ENCODE measurements at regions not wholly inside any gene's neighbourhood (a gene's known extent, or its start where the extent isn't known, plus 50 kb on each side); places are given as distances from the start of the nearest gene placed in this dataset.

- no peaks in the 10 kb centered on the region for H3K27me3 ChIP-seq
- intact Hi-C loops (cut with DNase I) = no loop called here
- no peaks in the 10 kb centered on the region for H3K36me3 ChIP-seq
- no peaks in the 10 kb centered on the region for H3K9me3 ChIP-seq
- H3K27ac ChIP-seq = no peak overlapping the region
- no peak overlapping the region for H3K4me3 ChIP-seq
- TF ChIP-seq POLR2A (IDR thresholded peaks at IDR 0.05) (no peak), POLR2AphosphoS5 (IDR thresholded peaks at IDR 0.05) (no peak), CTCF (IDR thresholded peaks at IDR 0.05) (no peak), EP300 (IDR thresholded peaks at IDR 0.05) (no peak)
- no peak for DNase-seq
- no peaks in the 10 kb centered on the region for H3K4me1 ChIP-seq
- WGBS, 2 donors = 93 to 94% methylated on average over 5 of the region's 5 CpGs
These were observed 418.8 kb upstream of the NETO1 start for GRCh38 chr18:73286584-73286983.

GRCh38 chr18:73283788-73284187, 416.0 kb upstream of the NETO1 start:
- Histone ChIP-seq H3K4me3 (no peak overlapping the region), H3K36me3 (no peaks in the 10 kb centered on the region)
- intact Hi-C loops (cut with DNase I) = no loop called here

GRCh38 chr18:73283032-73283431, 415.2 kb upstream of the NETO1 start:
- H3K4me3 ChIP-seq = no peak overlapping the region
- no peak for DNase-seq
- TF ChIP-seq POLR2A (IDR thresholded peaks at IDR 0.05) = no peak
- no peak for TF ChIP-seq POLR2AphosphoS5 (IDR thresholded peaks at IDR 0.05)
- no peak for TF ChIP-seq EP300 (IDR thresholded peaks at IDR 0.05)
- no peak for TF ChIP-seq CTCF (IDR thresholded peaks at IDR 0.05)
- WGBS, 2 donors = 86 to 90% methylated on average over 2 of the region's 2 CpGs
- H3K27ac ChIP-seq = no peak overlapping the region
- no peaks in the 10 kb centered on the region for H3K4me1 ChIP-seq
- H3K36me3 ChIP-seq = no peaks in the 10 kb centered on the region
- H3K9me3 ChIP-seq = peaks cover 0 to 2% (median 0%) of the 10 kb centered on the region in 4 donors
- intact Hi-C loops (cut with DNase I) = no loop called here
- H3K27me3 ChIP-seq = no peaks in the 10 kb centered on the region

More at GRCh38 chr18:73283788-73284187, 416.0 kb upstream of the NETO1 start:
- Histone ChIP-seq H3K27ac (no peak overlapping the region), H3K4me1 (no peaks in the 10 kb centered on the region), H3K27me3 (no peaks in the 10 kb centered on the region), H3K9me3 (peaks cover 0 to 2% (median 0%) of the 10 kb centered on the region in 4 donors)
- WGBS, 2 donors = 65 to 76% methylated on average over 5 of the region's 5 CpGs
- no peak for TF ChIP-seq EP300 (IDR thresholded peaks at IDR 0.05)
- no peak for TF ChIP-seq POLR2A (IDR thresholded peaks at IDR 0.05)
- no peak for TF ChIP-seq POLR2AphosphoS5 (IDR thresholded peaks at IDR 0.05)
- no peak for TF ChIP-seq CTCF (IDR thresholded peaks at IDR 0.05)
- DNase-seq = no peak

- no peaks in the 10 kb centered on the region for H3K36me3 ChIP-seq
- H3K27me3 ChIP-seq = no peaks in the 10 kb centered on the region
- H3K9me3 ChIP-seq = peaks cover 0 to 2% (median 0%) of the 10 kb centered on the region in 4 donors
- 87 to 89% methylated on average over 11 of the region's 11 CpGs for WGBS, 2 donors
- H3K4me3 ChIP-seq = no peak overlapping the region
- H3K4me1 ChIP-seq = no peaks in the 10 kb centered on the region
- no peak overlapping the region for H3K27ac ChIP-seq
- no peak for DNase-seq
- TF ChIP-seq CTCF (IDR thresholded peaks at IDR 0.05) (no peak), POLR2A (IDR thresholded peaks at IDR 0.05) (no peak), EP300 (IDR thresholded peaks at IDR 0.05) (no peak), POLR2AphosphoS5 (IDR thresholded peaks at IDR 0.05) (no peak)
- intact Hi-C loops (cut with DNase I) = no loop called here
These were observed 411.7 kb upstream of the NETO1 start for GRCh38 chr18:73279498-73279897.
